ENCODE measurements at regions not wholly inside any gene's neighbourhood (a gene's known extent, or its start where the extent isn't known, plus 50 kb on each side); places are given as distances from the start of the nearest gene placed in this dataset.
"Not testable (repeated sequence)": the region's sequence is repeated elsewhere in the genome, so short reads cannot be mapped to it uniquely, and the experiment has no call there.

GRCh38 chr1:222057162-222057561 lies 315.3 kb upstream of the DUSP10 start:
- no peak for DNase-seq

GRCh38 chr1:222054416-222054815 lies 312.5 kb upstream of the DUSP10 start:
- DNase-seq, result no peak

- DNase-seq, result no peak
Observed at GRCh38 chr1:222053790-222054294, 312.0 kb upstream of the DUSP10 start.

GRCh38 chr1:222051311-222051710 lies 309.4 kb upstream of the DUSP10 start:
- not testable (repeated sequence) for DNase-seq

GRCh38 chr1:222049661-222050060 lies 307.8 kb upstream of the DUSP10 start:
- DNase-seq, result not testable (repeated sequence)

- no peak for DNase-seq
Observed at GRCh38 chr1:222049176-222049575, 307.3 kb upstream of the DUSP10 start.

- DNase-seq, result no peak
Observed at GRCh38 chr1:222048094-222048595, 306.3 kb upstream of the DUSP10 start.

- DNase-seq, result no peak
Observed at GRCh38 chr1:222047366-222047765, 305.5 kb upstream of the DUSP10 start.

GRCh38 chr1:222046684-222047263 lies 304.9 kb upstream of the DUSP10 start:
- no peak for DNase-seq

- DNase-seq, result no peak
Observed at GRCh38 chr1:222045786-222046185, 303.9 kb upstream of the DUSP10 start.

GRCh38 chr1:222045236-222045635 lies 303.3 kb upstream of the DUSP10 start:
- no peak for DNase-seq

- no peak for DNase-seq
Observed at GRCh38 chr1:222043444-222044292, 301.8 kb upstream of the DUSP10 start.

GRCh38 chr1:222042120-222042519 lies 300.2 kb upstream of the DUSP10 start:
- no peak for DNase-seq

GRCh38 chr1:222040955-222041354 lies 299.1 kb upstream of the DUSP10 start:
- DNase-seq, result no peak

GRCh38 chr1:222040121-222040805 lies 298.4 kb upstream of the DUSP10 start:
- no peak for DNase-seq

GRCh38 chr1:222038971-222039370 lies 297.1 kb upstream of the DUSP10 start:
- DNase-seq, result no peak

GRCh38 chr1:222037720-222038119 lies 295.8 kb upstream of the DUSP10 start:
- DNase-seq, result no peak

- no peak for DNase-seq
Observed at GRCh38 chr1:222034790-222035189, 292.9 kb upstream of the DUSP10 start.

- no peak for DNase-seq
Observed at GRCh38 chr1:222033450-222033849, 291.6 kb upstream of the DUSP10 start.

- DNase-seq, result no peak
Observed at GRCh38 chr1:222031318-222031717, 289.4 kb upstream of the DUSP10 start.

GRCh38 chr1:222028676-222029075 lies 286.8 kb upstream of the DUSP10 start:
- DNase-seq, result no peak

GRCh38 chr1:222028116-222028515 lies 286.2 kb upstream of the DUSP10 start:
- no peak for DNase-seq

GRCh38 chr1:222026280-222026679 lies 284.4 kb upstream of the DUSP10 start:
- no peak for DNase-seq

GRCh38 chr1:222023025-222023424 lies 281.1 kb upstream of the DUSP10 start:
- DNase-seq, result no peak
